Chondrocyte (in vitro differentiated cells): ENCODE measurements at regions not wholly inside any gene's neighbourhood (a gene's known extent, or its start where the extent isn't known, plus 50 kb on each side); places are given as distances from the start of the nearest gene placed in this dataset.

ENCODE experiments used
- DNase-seq: peaks from one replicate; pipeline ENCODE4 v3.0.0; 2021; ENCODE audit warnings: mixed read lengths, low spot score
- H3K27ac Mint-ChIP-seq: one replicate; pipeline ENCODE4 v1.8.0; 2021; ENCODE audit warnings: mild to moderate bottlenecking, moderate library complexity, mixed read lengths; ENCODE audit not compliant: unreplicated experiment
- H3K27me3 Mint-ChIP-seq: 2 replicates; pipeline ENCODE4 v1.8.0; 2021; ENCODE audit warnings: low read depth, mixed read lengths
- H3K36me3 Mint-ChIP-seq: 2 replicates; pipeline ENCODE4 v1.8.0; 2021; ENCODE audit warnings: low read depth, mixed read lengths
- H3K4me1 Mint-ChIP-seq: 2 replicates; pipeline ENCODE4 v1.8.0; 2021; ENCODE audit warnings: low read depth, mild to moderate bottlenecking, mixed read lengths
- H3K4me3 Mint-ChIP-seq: one replicate; pipeline ENCODE4 v1.8.0; 2021; ENCODE audit warnings: mild to moderate bottlenecking, moderate library complexity, mixed read lengths; ENCODE audit not compliant: unreplicated experiment
- H3K9me3 Mint-ChIP-seq: 2 replicates; pipeline ENCODE4 v1.8.0; 2021; ENCODE audit warnings: low read depth, mixed read lengths
- CTCF ChIP-seq: fragments of 200-600 bp; sonication (generic); IDR thresholded peaks from 2 replicates; pipeline ENCODE4 v1.5.0; 2021; ENCODE audit warnings: antibody characterized with exemption, mild to moderate bottlenecking, moderate library complexity

DNA sequence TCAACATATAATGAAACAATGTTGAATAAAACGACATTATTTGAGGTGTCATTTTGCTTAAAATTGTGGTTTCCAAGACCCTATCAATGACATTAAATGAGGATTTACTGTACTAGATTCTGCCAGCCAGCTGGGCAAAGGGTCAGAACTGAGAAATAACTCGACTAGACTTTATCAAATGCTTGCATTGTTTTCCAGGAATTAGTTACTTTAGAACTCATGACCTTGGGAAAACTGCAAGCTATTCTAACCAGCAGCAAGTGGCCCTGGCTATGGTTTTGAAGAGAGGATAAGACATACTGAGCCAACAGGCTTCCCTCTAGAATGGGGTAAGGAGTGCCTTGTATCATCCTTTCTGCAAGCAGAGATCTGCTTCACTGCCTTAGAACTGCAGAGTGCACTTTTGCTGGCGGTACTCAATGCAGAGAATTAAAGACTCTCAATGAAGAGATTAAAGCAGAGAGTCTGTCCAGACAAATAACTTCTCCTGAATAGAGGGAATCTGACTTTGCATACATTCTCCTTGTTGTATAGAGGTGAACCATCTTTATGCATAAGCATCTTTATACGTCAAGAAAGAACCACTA lies 281.5 kb downstream of the ARL4A start:
- H3K27ac Mint-ChIP-seq: no peak overlapping the region
- H3K9me3 Mint-ChIP-seq: no peaks in the 10 kb centered on the region
- no peaks in the 10 kb centered on the region for H3K36me3 Mint-ChIP-seq
- no peaks in the 10 kb centered on the region for H3K4me1 Mint-ChIP-seq
- no peak for DNase-seq
- no peak overlapping the region for H3K4me3 Mint-ChIP-seq
- TF ChIP-seq CTCF: no peak
- no peaks in the 10 kb centered on the region for H3K27me3 Mint-ChIP-seq

- Mint-ChIP-seq H3K36me3 (no peaks in the 10 kb centered on the region), H3K27me3 (no peaks in the 10 kb centered on the region), H3K27ac (no peak overlapping the region), H3K9me3 (peaks cover 4% of the 10 kb centered on the region), H3K4me1 (peaks cover 4% of the 10 kb centered on the region), H3K4me3 (no peak overlapping the region)
- no peak for DNase-seq
- TF ChIP-seq CTCF: no peak
Measured at GRCh38 chr7:12970626-12971025, 283.2 kb downstream of the ARL4A start.

DNA sequence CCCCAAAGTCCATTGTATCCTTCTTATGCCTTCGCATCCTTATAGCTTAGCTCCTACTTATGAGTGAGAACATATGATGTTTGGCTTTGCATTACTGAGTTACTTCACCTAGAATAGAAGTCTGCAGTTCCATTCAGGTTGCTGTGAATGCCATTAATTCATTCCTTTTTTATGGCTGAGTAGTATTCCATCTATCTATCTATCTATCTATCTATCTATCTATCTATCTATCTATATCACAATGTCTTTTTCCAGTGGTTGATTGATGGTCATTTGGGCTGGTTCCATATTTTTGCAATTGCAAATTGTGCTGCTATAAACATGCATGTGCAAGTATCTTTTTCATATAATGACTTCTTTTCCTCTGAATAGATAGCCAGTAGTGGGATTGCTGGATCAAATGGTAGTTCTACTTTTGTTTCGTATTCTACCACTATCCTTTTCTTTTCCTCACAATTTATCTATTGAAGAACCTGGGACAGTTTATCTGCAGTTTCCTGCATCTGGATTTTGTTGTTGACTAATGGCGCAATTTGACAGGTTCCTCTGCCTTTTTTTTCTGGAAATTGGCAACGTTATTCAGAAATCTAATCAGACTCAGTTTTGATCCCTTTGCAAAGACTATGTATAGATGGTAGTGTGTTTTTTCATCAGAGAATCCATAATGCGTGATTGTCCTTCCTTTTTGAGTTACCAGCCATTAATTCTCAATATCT lies 287.2 kb downstream of the ARL4A start:
- Mint-ChIP-seq H3K9me3 (peaks cover 4% of the 10 kb centered on the region), H3K4me3 (no peak overlapping the region), H3K27ac (no peak overlapping the region), H3K27me3 (no peaks in the 10 kb centered on the region), H3K36me3 (no peaks in the 10 kb centered on the region), H3K4me1 (peaks cover 7% of the 10 kb centered on the region)
- no peak for DNase-seq
- no peak for TF ChIP-seq CTCF

DNA sequence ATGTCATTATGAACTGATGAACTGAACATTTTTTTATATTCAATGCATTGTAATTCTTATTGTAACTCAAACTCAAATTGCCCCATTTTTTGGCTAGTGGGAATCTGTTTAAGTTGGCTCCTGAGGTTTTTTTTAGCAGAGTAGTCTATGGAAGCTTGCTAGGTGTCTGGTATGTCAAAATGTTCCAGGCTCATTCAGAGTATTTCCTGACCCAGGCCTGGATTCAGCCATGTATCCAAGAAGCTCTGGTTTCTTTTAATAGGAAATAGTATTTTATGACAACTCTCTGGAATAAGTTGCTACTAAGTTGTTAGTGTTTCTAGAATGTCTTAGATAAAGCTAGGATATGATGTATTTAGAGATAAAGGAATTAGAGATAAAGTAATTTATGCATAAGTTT lies 288.0 kb downstream of the ARL4A start:
- TF ChIP-seq CTCF: no peak
- DNase-seq: no peak
- H3K36me3 Mint-ChIP-seq: no peaks in the 10 kb centered on the region
- H3K27me3 Mint-ChIP-seq: no peaks in the 10 kb centered on the region
- no peak overlapping the region for H3K27ac Mint-ChIP-seq
- H3K4me3 Mint-ChIP-seq: no peak overlapping the region
- H3K9me3 Mint-ChIP-seq: peaks cover 4% of the 10 kb centered on the region
- peaks cover 7% of the 10 kb centered on the region for H3K4me1 Mint-ChIP-seq

DNA sequence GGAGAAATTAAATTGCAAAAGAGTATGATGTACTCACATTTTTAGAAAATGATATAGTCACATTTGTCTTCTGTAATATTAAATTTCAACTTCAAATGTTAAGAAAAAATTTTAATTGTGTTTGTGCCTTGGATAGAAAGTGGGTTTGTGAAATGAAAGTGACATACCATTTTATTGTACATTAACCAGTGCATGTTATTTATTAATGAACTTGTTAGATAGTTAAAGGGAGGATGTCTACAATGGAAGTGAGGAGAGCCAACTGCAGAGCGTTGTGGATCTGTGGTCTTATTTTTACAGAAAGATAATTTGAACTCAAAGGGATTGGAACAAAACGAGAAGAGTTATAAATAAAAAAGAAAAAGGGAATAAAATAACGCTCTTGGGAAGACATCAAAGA lies 291.7 kb downstream of the ARL4A start:
- Mint-ChIP-seq H3K9me3 (peaks cover 4% of the 10 kb centered on the region), H3K27me3 (peaks cover 2% of the 10 kb centered on the region), H3K36me3 (no peaks in the 10 kb centered on the region), H3K27ac (no peak overlapping the region), H3K4me3 (no peak overlapping the region), H3K4me1 (peaks cover 7% of the 10 kb centered on the region)
- no peak for DNase-seq
- TF ChIP-seq CTCF: no peak
